ENCODE measurements at regions not wholly inside any gene's neighbourhood (a gene's known extent, or its start where the extent isn't known, plus 50 kb on each side); places are given as distances from the start of the nearest gene placed in this dataset.

DNA sequence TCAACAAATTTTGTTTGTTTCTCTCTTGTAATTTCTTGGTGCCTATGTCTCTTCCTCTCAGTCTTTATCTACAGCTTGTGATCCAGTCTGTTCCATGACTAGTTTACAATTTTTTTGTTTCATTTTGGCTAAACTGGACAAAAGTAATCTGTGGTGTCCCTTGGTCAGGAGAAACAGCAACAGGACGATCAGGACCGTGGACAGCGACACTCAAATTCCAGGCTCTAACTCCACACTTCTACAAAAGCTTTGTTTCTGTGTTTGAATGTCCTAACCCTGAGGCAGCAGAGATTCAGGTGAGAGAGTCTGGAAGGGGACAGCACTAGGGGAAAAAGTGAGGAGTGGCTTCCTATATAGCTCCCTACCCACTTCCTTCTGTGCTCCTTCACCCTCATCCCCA is 593.3 kb upstream of the FANCL start:
- Histone ChIP-seq H3K36me3 (ENCODE audit: control insufficient read depth, insufficient read depth, low read length) (no peaks in the 10 kb centered on the region), H3K27me3 (ENCODE audit: control insufficient read depth, insufficient read depth, low read length) (no peaks in the 10 kb centered on the region), H3K4me3 (ENCODE audit: low read depth, low read length) (no peak overlapping the region)
- ChIA-PET POLR2A (no interaction called here), CTCF (interaction anchor here (0.9 to 1.2 kb wide), 2 partner anchors 191 to 1747 kb away, joined by 3 read pairs; no protein-coding TSS in a partner anchor)
- TF ChIP-seq, protein P1, sequence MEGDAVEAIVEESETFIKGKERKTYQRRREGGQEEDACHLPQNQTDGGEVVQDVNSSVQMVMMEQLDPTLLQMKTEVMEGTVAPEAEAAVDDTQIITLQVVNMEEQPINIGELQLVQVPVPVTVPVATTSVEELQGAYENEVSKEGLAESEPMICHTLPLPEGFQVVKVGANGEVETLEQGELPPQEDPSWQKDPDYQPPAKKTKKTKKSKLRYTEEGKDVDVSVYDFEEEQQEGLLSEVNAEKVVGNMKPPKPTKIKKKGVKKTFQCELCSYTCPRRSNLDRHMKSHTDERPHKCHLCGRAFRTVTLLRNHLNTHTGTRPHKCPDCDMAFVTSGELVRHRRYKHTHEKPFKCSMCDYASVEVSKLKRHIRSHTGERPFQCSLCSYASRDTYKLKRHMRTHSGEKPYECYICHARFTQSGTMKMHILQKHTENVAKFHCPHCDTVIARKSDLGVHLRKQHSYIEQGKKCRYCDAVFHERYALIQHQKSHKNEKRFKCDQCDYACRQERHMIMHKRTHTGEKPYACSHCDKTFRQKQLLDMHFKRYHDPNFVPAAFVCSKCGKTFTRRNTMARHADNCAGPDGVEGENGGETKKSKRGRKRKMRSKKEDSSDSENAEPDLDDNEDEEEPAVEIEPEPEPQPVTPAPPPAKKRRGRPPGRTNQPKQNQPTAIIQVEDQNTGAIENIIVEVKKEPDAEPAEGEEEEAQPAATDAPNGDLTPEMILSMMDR (IDR thresholded peaks at IDR 0.05; ENCODE audit: insufficient read depth, low read depth, low read length) = no peak
- no peak for DNase-seq (ENCODE audit: low read depth)

DNA sequence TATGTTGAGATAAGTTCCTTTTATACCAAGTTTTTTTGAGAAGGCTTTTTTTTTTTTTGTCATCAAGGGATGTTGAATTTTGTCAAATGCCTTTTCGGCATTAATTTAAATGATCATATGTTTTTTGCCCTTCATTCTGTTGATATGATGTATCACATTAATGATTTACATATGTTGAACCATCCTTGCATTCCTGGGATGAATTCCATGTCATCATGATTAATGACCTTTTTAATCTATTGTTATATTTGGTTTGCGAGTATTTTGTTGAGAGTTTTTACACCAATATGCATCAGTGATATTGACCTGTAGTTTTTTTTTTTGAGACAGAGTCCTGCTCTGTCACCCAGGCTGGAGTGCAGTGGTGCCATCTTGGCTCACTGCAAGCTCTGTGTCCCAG is 585.7 kb upstream of the FANCL start:
- ChIA-PET CTCF (no interaction called here), POLR2A (no interaction called here)
- Histone ChIP-seq H3K36me3 (ENCODE audit: control insufficient read depth, insufficient read depth, low read length) (no peaks in the 10 kb centered on the region), H3K4me3 (ENCODE audit: low read depth, low read length) (no peak overlapping the region), H3K27me3 (ENCODE audit: control insufficient read depth, insufficient read depth, low read length) (no peaks in the 10 kb centered on the region)
- TF ChIP-seq, protein P1 (IDR thresholded peaks at IDR 0.05; ENCODE audit: insufficient read depth, low read depth, low read length) = no peak
- no peak for DNase-seq (ENCODE audit: low read depth)

DNA sequence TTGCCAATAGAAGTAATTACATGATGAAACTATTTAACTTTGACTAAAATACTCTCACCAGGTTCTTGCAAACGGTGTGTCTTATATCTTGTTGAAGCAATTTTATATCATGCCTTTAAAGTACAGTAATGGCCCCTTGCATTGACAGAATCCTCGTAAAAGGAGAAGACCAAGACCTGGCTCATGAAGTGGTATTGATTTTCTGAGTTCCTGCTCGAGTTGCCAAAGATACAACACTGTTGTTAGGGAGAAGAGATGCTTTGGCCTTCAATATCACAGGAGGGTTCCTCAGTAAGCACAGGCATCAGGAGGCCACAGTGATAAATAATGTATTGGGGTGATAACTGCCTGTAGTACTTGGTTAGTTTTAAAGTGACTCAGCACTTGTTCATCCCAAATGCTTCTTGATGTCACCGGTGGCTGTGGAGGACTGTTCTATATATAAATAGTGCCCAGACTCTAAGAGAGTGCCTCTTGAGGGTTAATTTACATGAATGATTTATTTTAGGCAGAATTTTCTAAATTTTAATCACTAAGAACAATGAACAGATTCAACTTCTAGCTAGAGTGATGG is 571.7 kb upstream of the FANCL start:
- H3K27me3 ChIP-seq (ENCODE audit: control insufficient read depth, insufficient read depth, low read length) = no peaks in the 10 kb centered on the region
- no peak for DNase-seq (ENCODE audit: low read depth)
- TF ChIP-seq, protein P1 (IDR thresholded peaks at IDR 0.05; ENCODE audit: insufficient read depth, low read depth, low read length) = no peak
- POLR2A ChIA-PET = no interaction called here
- H3K36me3 ChIP-seq (ENCODE audit: control insufficient read depth, insufficient read depth, low read length) = no peaks in the 10 kb centered on the region
- CTCF ChIA-PET = no interaction called here
- no peak overlapping the region for H3K4me3 ChIP-seq (ENCODE audit: low read depth, low read length)

DNA sequence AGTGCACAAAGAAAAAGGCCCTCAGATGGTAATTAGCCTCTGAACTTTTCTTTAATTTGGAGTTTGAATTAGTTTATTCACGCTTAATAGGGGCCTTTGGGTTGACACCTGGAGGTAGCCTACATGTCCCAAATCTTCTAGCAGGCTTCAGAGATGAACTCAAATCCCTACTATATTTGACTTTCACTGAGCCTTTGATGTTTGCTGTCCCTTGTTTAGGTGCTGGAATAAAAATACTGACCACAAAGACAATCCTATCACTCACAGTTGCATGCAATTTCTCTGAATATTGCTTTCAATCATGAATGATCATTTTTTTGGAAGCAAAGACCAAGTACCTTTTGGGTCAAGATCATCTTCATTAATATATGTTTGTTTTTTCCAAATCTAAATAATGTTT is 564.0 kb upstream of the FANCL start:
- POLR2A ChIA-PET = no interaction called here
- DNase-seq (ENCODE audit: low read depth) = no peak
- Histone ChIP-seq H3K4me3 (ENCODE audit: low read depth, low read length) (no peak overlapping the region), H3K36me3 (ENCODE audit: control insufficient read depth, insufficient read depth, low read length) (no peaks in the 10 kb centered on the region), H3K27me3 (ENCODE audit: control insufficient read depth, insufficient read depth, low read length) (no peaks in the 10 kb centered on the region)
- TF ChIP-seq, protein P1 (IDR thresholded peaks at IDR 0.05; ENCODE audit: insufficient read depth, low read depth, low read length) = no peak
- CTCF ChIA-PET = no interaction called here

DNA sequence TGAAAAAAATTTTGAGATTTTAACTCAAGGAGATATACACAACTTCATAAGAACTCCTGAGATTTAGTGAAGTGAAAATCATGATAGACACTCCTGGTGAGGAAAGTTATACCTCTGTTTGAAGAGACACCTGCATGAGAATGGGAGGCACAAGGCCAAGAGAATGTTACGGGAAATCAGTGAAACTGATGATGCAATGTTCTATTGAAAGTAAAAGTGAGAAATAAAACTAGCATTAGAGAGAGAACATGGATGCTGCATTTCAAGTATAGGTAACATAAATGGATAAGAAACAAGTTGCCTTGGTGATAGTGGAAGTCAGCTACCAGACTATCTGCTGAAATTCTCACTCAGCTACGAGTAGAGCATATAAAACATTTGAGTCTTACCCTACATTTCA is 562.1 kb upstream of the FANCL start:
- POLR2A ChIA-PET = no interaction called here
- CTCF ChIA-PET = no interaction called here
- H3K36me3 ChIP-seq (ENCODE audit: control insufficient read depth, insufficient read depth, low read length) = no peaks in the 10 kb centered on the region
- no peaks in the 10 kb centered on the region for H3K27me3 ChIP-seq (ENCODE audit: control insufficient read depth, insufficient read depth, low read length)
- TF ChIP-seq, protein P1 (IDR thresholded peaks at IDR 0.05; ENCODE audit: insufficient read depth, low read depth, low read length) = no peak
- no peak for DNase-seq (ENCODE audit: low read depth)
- H3K4me3 ChIP-seq (ENCODE audit: low read depth, low read length) = no peak overlapping the region
